ENCODE measurements at regions not wholly inside any gene's neighbourhood (a gene's known extent, or its start where the extent isn't known, plus 50 kb on each side); places are given as distances from the start of the nearest gene placed in this dataset.
"Not testable (repeated sequence)": the region's sequence is repeated elsewhere in the genome, so short reads cannot be mapped to it uniquely, and the experiment has no call there.

GRCh38 chr7:6927643-6928042 lies 101.6 kb upstream of the CCZ1B start:
- TF ChIP-seq CTCF (conservative IDR thresholded peaks at IDR 0.05); ZFX (IDR thresholded peaks at IDR 0.05): not testable (repeated sequence)
